ENCODE measurements at regions not wholly inside any gene's neighbourhood (a gene's known extent, or its start where the extent isn't known, plus 50 kb on each side); places are given as distances from the start of the nearest gene placed in this dataset.

DNA sequence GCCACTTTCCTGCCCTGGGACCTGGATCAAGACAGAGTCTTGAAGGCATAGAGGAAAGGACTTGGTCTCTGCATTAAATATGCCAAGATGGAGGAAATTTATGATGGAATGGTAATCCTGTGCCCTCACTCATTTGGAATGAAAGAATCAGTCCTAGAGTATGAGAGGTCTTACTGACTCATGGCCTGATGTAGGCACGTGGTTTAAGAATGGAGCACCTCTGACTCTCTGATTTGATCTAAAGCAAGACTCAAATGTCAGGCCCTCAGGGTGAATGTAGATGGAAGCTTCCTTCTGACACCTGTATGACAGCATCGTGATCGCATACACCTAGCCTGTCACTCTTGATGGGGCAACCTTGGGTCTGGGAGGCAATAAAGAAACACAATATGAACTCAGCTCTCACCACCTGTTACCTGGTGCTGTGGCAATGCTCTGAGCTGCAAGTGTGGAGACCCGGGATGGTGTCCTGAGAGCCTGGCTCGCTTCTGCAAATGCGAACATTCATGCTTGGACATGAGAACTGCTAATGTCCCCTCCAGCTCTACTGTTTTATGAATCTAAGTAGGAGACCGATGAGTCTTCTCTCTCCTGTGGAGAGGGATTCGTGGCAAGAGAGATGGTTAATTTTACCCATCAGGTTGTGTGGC, 229.9 kb downstream of the ABCC12 start:
- Histone ChIP-seq H3K9me3 (no peaks in the 10 kb centered on the region), H3K36me3 (no peaks in the 10 kb centered on the region), H3K27ac (replicated peaks in 1 of 4) (no peak overlapping the region), H3K4me1 (no peaks in the 10 kb centered on the region), H3K4me3 (no peak overlapping the region), H3K27me3 (no peaks in the 10 kb centered on the region)
- peak; percentile 91 for DNase-seq (ENCODE audit: extremely low spot score)
- 94% methylated on average over 8 of the region's 8 CpGs for whole genome bisulfite sequencing
- intact Hi-C loops (cut with DNase I): no loop called here
- no peak for TF ChIP-seq POLR2A (IDR thresholded peaks at IDR 0.05; ENCODE audit: low read depth)

DNA sequence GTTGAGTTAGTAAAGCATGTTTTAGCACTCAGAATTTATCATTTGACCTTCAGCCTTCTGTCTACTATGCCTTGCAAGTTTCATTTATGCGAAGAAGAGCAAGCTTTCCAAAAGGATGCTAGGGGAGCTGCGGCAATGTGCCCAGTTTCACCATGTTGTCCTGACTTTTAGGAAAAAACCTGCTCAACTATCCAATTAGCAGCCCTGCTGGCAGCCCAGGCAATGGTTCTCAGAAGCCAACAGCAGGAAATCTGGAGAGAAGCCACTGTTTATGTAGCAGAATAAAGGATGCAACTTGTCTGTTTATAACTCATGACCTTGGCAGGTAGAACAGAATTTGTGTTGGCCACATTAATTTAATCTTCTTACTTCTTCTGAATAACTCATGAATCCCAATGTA, 230.8 kb downstream of the ABCC12 start:
- Histone ChIP-seq H3K9me3 (no peaks in the 10 kb centered on the region), H3K36me3 (no peaks in the 10 kb centered on the region), H3K27me3 (no peaks in the 10 kb centered on the region), H3K27ac (replicated peaks in 1 of 4) (no peak overlapping the region), H3K4me3 (no peak overlapping the region), H3K4me1 (no peaks in the 10 kb centered on the region)
- intact Hi-C loops (cut with DNase I): no loop called here
- peak; percentile 74 for DNase-seq (ENCODE audit: extremely low spot score)
- WGBS: 53% methylated on average over 2 of the region's 2 CpGs
- TF ChIP-seq, protein P1, sequence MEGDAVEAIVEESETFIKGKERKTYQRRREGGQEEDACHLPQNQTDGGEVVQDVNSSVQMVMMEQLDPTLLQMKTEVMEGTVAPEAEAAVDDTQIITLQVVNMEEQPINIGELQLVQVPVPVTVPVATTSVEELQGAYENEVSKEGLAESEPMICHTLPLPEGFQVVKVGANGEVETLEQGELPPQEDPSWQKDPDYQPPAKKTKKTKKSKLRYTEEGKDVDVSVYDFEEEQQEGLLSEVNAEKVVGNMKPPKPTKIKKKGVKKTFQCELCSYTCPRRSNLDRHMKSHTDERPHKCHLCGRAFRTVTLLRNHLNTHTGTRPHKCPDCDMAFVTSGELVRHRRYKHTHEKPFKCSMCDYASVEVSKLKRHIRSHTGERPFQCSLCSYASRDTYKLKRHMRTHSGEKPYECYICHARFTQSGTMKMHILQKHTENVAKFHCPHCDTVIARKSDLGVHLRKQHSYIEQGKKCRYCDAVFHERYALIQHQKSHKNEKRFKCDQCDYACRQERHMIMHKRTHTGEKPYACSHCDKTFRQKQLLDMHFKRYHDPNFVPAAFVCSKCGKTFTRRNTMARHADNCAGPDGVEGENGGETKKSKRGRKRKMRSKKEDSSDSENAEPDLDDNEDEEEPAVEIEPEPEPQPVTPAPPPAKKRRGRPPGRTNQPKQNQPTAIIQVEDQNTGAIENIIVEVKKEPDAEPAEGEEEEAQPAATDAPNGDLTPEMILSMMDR (IDR thresholded peaks at IDR 0.05): no peak
- TF ChIP-seq EP300 (IDR thresholded peaks at IDR 0.05) (no peak), POLR2A (IDR thresholded peaks at IDR 0.05; ENCODE audit: low read depth) (no peak)

DNA sequence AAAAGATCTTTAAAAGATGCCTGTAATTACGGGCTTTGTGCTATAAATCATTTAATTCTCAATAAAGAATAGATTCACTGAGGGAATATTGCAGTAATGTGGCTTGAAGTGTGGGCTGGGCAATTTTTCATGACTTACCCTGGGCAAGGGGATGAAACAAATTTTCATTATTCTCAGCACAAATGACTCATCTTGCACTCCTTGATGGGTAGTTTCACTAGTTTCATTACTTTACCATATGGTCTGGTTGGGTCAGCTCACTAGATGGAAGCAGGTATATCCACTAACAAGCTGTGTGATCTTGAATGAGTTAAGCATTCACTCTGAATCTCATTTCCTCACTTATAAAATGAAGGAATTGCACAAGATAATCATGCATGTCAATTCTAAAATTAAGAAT, 234.3 kb downstream of the ABCC12 start:
- TF ChIP-seq, protein P1 (IDR thresholded peaks at IDR 0.05): no peak
- TF ChIP-seq POLR2A (IDR thresholded peaks at IDR 0.05; ENCODE audit: low read depth) (no peak), POLR2AphosphoS5 (IDR thresholded peaks at IDR 0.05) (no peak), EP300 (IDR thresholded peaks at IDR 0.05) (no peak)
- WGBS: 75% methylated on average over 1 of the region's 1 CpG
- no peaks in the 10 kb centered on the region for H3K36me3 ChIP-seq
- no peak for DNase-seq (ENCODE audit: extremely low spot score)
- no peaks in the 10 kb centered on the region for H3K4me1 ChIP-seq
- H3K27me3 ChIP-seq: no peaks in the 10 kb centered on the region
- H3K4me3 ChIP-seq: no peak overlapping the region
- no peaks in the 10 kb centered on the region for H3K9me3 ChIP-seq
- no peak overlapping the region for H3K27ac ChIP-seq (replicated peaks in 1 of 4)
- intact Hi-C loops (cut with DNase I): no loop called here

DNA sequence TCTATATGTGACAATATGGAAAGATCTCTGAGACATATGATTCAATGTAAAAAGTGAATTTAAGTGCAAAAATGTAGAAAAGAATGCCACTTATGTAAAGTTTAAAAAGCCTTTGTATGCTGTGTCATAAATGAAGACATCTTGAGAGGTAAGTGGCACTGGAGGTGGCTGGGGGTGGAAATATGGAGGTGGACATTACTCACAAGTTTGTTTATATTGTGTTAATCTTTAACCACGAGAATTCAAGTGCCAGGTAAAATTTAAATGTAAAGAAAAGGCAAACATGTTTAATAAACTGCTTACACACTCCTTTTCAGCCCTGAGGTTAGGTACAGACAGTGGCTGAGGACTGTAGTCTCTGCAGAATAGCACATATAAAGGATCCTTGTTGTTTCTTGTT, 235.1 kb downstream of the ABCC12 start:
- no peaks in the 10 kb centered on the region for H3K36me3 ChIP-seq
- no peak overlapping the region for H3K4me3 ChIP-seq
- 8% methylated on average over 1 of the region's 1 CpG for WGBS
- H3K9me3 ChIP-seq: no peaks in the 10 kb centered on the region
- H3K27me3 ChIP-seq: no peaks in the 10 kb centered on the region
- intact Hi-C loops (cut with DNase I): no loop called here
- TF ChIP-seq, protein P1 (IDR thresholded peaks at IDR 0.05): no peak
- TF ChIP-seq EP300 (IDR thresholded peaks at IDR 0.05): no peak
- no peak for TF ChIP-seq POLR2A (IDR thresholded peaks at IDR 0.05; ENCODE audit: low read depth)
- TF ChIP-seq POLR2AphosphoS5 (IDR thresholded peaks at IDR 0.05): no peak
- no peak for DNase-seq (ENCODE audit: extremely low spot score)
- H3K27ac ChIP-seq (replicated peaks in 1 of 4): no peak overlapping the region
- H3K4me1 ChIP-seq: no peaks in the 10 kb centered on the region

DNA sequence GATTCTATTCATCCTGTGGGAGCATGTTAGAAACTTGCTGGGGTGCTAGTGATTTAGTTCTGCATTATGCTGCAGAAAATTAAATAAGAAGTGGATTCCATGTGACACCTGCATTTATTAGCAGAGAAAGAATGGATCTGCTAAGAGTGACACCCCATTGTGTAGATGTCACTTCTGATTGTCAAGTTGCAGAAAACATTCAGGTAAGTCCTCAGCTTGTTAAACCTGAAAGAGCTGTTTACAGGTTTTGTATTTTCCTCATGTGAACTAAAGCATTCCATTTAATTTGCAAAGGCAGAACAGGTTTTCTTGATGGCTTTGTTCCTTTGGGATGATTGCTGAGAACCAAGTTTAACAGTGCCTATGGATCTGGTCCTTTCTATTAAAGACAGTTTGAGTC, 238.7 kb downstream of the ABCC12 start:
- Histone ChIP-seq H3K9me3 (no peaks in the 10 kb centered on the region), H3K4me3 (no peak overlapping the region), H3K36me3 (no peaks in the 10 kb centered on the region), H3K27ac (replicated peaks in 1 of 4) (no peak overlapping the region), H3K27me3 (no peaks in the 10 kb centered on the region), H3K4me1 (no peaks in the 10 kb centered on the region)
- TF ChIP-seq, protein P1 (IDR thresholded peaks at IDR 0.05): no peak
- TF ChIP-seq POLR2AphosphoS5 (IDR thresholded peaks at IDR 0.05): no peak
- no peak for TF ChIP-seq EP300 (IDR thresholded peaks at IDR 0.05)
- TF ChIP-seq POLR2A (IDR thresholded peaks at IDR 0.05; ENCODE audit: low read depth): no peak
- no peak for DNase-seq (ENCODE audit: extremely low spot score)
- intact Hi-C loops (cut with DNase I): no loop called here

Measured in esophagus muscularis mucosa (tissue), 4 donors.